ENCODE measurements at regions not wholly inside any gene's neighbourhood (a gene's known extent, or its start where the extent isn't known, plus 50 kb on each side); places are given as distances from the start of the nearest gene placed in this dataset.

GRCh38 chr16:8299635-8300034 is 290.7 kb downstream of the TMEM114 start:
- TF ChIP-seq CTCF (conservative IDR thresholded peaks at IDR 0.05) = no peak
- no peak for TF ChIP-seq ZFX (IDR thresholded peaks at IDR 0.05)

Data from C4-2B (cell line).